A549 (cell line): ENCODE measurements at regions not wholly inside any gene's neighbourhood (a gene's known extent, or its start where the extent isn't known, plus 50 kb on each side); places are given as distances from the start of the nearest gene placed in this dataset.

Experiments used
- ATAC-seq, 2 experiments: fragments of 200-7000 bp in 1 of 2; fragments of >200 bp in 1 of 2; cut with Nextera tagmentation in 1 of 2; cut with Tn5 transposase in 1 of 2; 3 replicates each; pipeline versions ENCODE4 v1.8.0 to v1.9.1; 2018 to 2020; ENCODE audit warnings: mild to moderate bottlenecking in 1 of 2, moderate library complexity in 1 of 2
- CTCF ChIA-PET: fragments of 300-600 bp; sonication (Branson Sonifier 250); formaldehyde crosslinking; extraction: SDS; loops from one replicate; lab custom pipeline; 2021; ENCODE audit warnings: antibody characterized with exemption, inconsistent platforms; lab: Yijun Ruan, JAX
- POLR2A ChIA-PET: fragments of 350-600 bp; formaldehyde crosslinking; extraction: SDS; loops from one replicate; lab custom pipeline; 2021; ENCODE audit warnings: antibody characterized with exemption, inconsistent platforms; lab: Yijun Ruan, JAX
- DNase-seq, 2 experiments: peaks; one replicate each; pipeline versions ENCODE4 v3.0.0 to v3.0.0-alpha.2; 2011 to 2016; ENCODE audit warnings: low read depth in 1 of 2, low spot score in 1 of 2
- FAIRE-seq: peaks from 2 replicates; lab custom pipeline; 2011; peaks lifted over from hg19 to GRCh38; lab: Jason Lieb, UNC
- H3K27ac ChIP-seq, 2 experiments: fragments of >200 bp; sonication (Bioruptor Twin); formaldehyde crosslinking; 3 replicates each; pipeline ENCODE4 v1.5.1; 2016 to 2017
- H3K4me1 ChIP-seq: fragments of >200 bp; sonication (Bioruptor Twin); formaldehyde crosslinking; 3 replicates; pipeline ENCODE4 v1.6.1; 2016
- H3K4me2 ChIP-seq: fragments of >200 bp; sonication (Bioruptor Twin); formaldehyde crosslinking; 3 replicates; pipeline ENCODE4 v1.6.1; 2016
- H3K4me3 ChIP-seq: fragments of >200 bp; sonication (Bioruptor Twin); formaldehyde crosslinking; 3 replicates; pipeline ENCODE4 v1.5.1; 2016
- H3K9me3 ChIP-seq: fragments of >200 bp; sonication (Bioruptor Twin); formaldehyde crosslinking; 3 replicates; pipeline ENCODE4 v1.6.1; 2016
- ATOH8 ChIP-seq: fragments of 250-450 bp; sonication (Bioruptor Pico); IDR thresholded peaks from 2 replicates; pipeline ENCODE4 v1.5.0; 2020; ENCODE audit warnings: low read depth, mild to moderate bottlenecking, moderate library complexity
- CEBPB ChIP-seq, 2 experiments: fragments of >200 bp in 1 of 2; sonication (Bioruptor Twin) in 1 of 2; formaldehyde crosslinking in 1 of 2; IDR thresholded peaks; 2 replicates each; pipeline ENCODE4 v1.6.1; 2012 to 2016
- EHMT2 ChIP-seq: fragments of 200-600 bp; sonication (generic); IDR thresholded peaks from 2 replicates; pipeline ENCODE4 v1.6.1; 2016; ENCODE audit warnings: antibody characterized with exemption, low read depth, mild to moderate bottlenecking, moderate library complexity
- ESRRA ChIP-seq: fragments of 150-350 bp; IDR thresholded peaks from 2 replicates; pipeline ENCODE4 v1.6.1; 2014; ENCODE audit warnings: mild to moderate bottlenecking, low read length, borderline replicate concordance
- JUNB ChIP-seq: fragments of >200 bp; sonication (Bioruptor Twin); formaldehyde crosslinking; IDR thresholded peaks from 2 replicates; pipeline ENCODE4 v1.6.1; 2016
- KDM1A ChIP-seq: fragments of 200-600 bp; sonication (generic); IDR thresholded peaks from 2 replicates; pipeline ENCODE4 v1.6.1; 2016; ENCODE audit warnings: low read depth, mild to moderate bottlenecking
- MAZ ChIP-seq: fragments of 150-350 bp; IDR thresholded peaks from 2 replicates; pipeline ENCODE4 v1.6.1; 2014; ENCODE audit warnings: antibody characterized with exemption, low read depth, low read length, borderline replicate concordance
- NFE2L2 ChIP-seq: fragments of 150-350 bp; conservative IDR thresholded peaks from 2 replicates; pipeline ENCODE4 v1.6.1; 2014; ENCODE audit warnings: low read length
- NPAS2 ChIP-seq: fragments of 250-450 bp; sonication (Bioruptor Pico); IDR thresholded peaks from 2 replicates; pipeline ENCODE4 v1.8.0; 2022; ENCODE audit warnings: mild to moderate bottlenecking, moderate library complexity, borderline replicate concordance
- POLR2AphosphoS2 ChIP-seq: conservative IDR thresholded peaks from 2 replicates; pipeline ENCODE4 v1.6.1; 2012; ENCODE audit warnings: low read length, improper control_type of control experiment, inconsistent platforms
- RAD21 ChIP-seq, 2 experiments: fragments of >200 bp in 1 of 2; sonication (Bioruptor Twin) in 1 of 2; formaldehyde crosslinking in 1 of 2; IDR thresholded peaks in 1 of 2; conservative IDR thresholded peaks in 1 of 2; 2 replicates in 1 of 2; 3 replicates in 1 of 2; pipeline ENCODE4 v1.6.1; 2012 to 2018; ENCODE audit warnings: inconsistent platforms in 1 of 2
- RCOR1 ChIP-seq: fragments of 150-350 bp; IDR thresholded peaks from 2 replicates; pipeline ENCODE4 v1.6.1; 2014; ENCODE audit warnings: antibody characterized with exemption, low read length, low read depth
- ZC3H11A ChIP-seq: fragments of 450-650 bp; IDR thresholded peaks from 2 replicates; pipeline ENCODE4 v1.6.1; 2014; ENCODE audit warnings: antibody characterized with exemption, mild to moderate bottlenecking
- WGBS: methylation state at CpG from one replicate; pipeline ENCODE4 v1.1.6; 2017; ENCODE audit errors: missing lambda C conversion rate; 5-methylcytosine and 5-hydroxymethylcytosine counted together
- TF ChIP-seq, protein P1 (sequence below): fragments of 200-600 bp; sonication (generic); IDR thresholded peaks from 2 replicates; pipeline ENCODE4 v1.6.1; 2016; ENCODE audit warnings: antibody characterized with exemption, mild to moderate bottlenecking, moderate library complexity
- TF ChIP-seq, protein P2 (sequence below): fragments of >200 bp; sonication (Bioruptor Twin); formaldehyde crosslinking; IDR thresholded peaks from 2 replicates; pipeline ENCODE4 v1.6.1; 2016
- TF ChIP-seq, protein P3 (sequence below): IDR thresholded peaks from 2 replicates; pipeline ENCODE4 v1.6.1; 2012

- TF ChIP-seq, protein P1, sequence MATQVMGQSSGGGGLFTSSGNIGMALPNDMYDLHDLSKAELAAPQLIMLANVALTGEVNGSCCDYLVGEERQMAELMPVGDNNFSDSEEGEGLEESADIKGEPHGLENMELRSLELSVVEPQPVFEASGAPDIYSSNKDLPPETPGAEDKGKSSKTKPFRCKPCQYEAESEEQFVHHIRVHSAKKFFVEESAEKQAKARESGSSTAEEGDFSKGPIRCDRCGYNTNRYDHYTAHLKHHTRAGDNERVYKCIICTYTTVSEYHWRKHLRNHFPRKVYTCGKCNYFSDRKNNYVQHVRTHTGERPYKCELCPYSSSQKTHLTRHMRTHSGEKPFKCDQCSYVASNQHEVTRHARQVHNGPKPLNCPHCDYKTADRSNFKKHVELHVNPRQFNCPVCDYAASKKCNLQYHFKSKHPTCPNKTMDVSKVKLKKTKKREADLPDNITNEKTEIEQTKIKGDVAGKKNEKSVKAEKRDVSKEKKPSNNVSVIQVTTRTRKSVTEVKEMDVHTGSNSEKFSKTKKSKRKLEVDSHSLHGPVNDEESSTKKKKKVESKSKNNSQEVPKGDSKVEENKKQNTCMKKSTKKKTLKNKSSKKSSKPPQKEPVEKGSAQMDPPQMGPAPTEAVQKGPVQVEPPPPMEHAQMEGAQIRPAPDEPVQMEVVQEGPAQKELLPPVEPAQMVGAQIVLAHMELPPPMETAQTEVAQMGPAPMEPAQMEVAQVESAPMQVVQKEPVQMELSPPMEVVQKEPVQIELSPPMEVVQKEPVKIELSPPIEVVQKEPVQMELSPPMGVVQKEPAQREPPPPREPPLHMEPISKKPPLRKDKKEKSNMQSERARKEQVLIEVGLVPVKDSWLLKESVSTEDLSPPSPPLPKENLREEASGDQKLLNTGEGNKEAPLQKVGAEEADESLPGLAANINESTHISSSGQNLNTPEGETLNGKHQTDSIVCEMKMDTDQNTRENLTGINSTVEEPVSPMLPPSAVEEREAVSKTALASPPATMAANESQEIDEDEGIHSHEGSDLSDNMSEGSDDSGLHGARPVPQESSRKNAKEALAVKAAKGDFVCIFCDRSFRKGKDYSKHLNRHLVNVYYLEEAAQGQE = no peak
- no peak for TF ChIP-seq NPAS2 (CRISPR knock-in tag)
- no peak for TF ChIP-seq ESRRA
- TF ChIP-seq, all 56 proteins: peak for 0
These were observed 68.0 kb downstream of the BOLA3 start (continued) for GRCh38 chr2:74079522-74080341.

DNA sequence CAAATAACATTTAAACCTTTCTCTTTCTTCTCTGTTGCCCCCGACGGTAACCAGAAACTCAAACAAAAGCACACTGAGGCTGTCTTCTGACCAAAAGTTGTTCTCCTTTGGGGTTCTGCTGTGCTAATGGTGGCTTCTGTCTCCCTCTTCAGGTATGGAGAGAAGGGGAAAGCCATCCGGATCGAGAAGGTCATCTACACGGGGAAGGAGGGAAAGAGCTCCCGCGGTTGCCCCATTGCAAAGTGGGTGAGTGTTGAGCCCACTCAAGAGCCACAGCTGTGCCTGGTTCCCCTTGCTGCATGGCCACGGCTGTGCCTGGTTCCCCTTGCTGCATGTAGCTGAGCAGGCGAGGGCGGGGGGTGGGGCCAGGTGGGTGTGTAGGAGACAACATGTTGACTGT, 67.4 kb downstream of the BOLA3 start:
- DNase-seq (no peak), ATAC-seq (peak in 1 of 2 experiments; percentile 16; a peak in 2 of 6 replicates), FAIRE-seq (no peak)
- TF ChIP-seq ATOH8 (CRISPR knock-in tag) = no peak
- no peak for TF ChIP-seq KDM1A
- no peak for TF ChIP-seq JUNB
- TF ChIP-seq EHMT2 = no peak
- peak; percentile 17 to 32; a peak in 1 of 5 replicates for TF ChIP-seq RAD21 (conservative IDR thresholded peaks at IDR 0.05 in 1 of 2, IDR thresholded peaks at IDR 0.05 in 1 of 2)
- no peak for TF ChIP-seq CEBPB (IDR thresholded peaks at IDR 0.05)
- TF ChIP-seq, protein P2, sequence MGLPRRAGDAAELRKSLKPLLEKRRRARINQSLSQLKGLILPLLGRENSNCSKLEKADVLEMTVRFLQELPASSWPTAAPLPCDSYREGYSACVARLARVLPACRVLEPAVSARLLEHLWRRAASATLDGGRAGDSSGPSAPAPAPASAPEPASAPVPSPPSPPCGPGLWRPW = no peak
- no peaks in the 10 kb centered on the region for H3K9me3 ChIP-seq
- H3K27ac ChIP-seq = no peak overlapping the region
- ChIA-PET POLR2A (no interaction called here), CTCF (interaction anchor here (1.4 to 1.5 kb wide), 2 partner anchors 14 to 40 kb away, joined by 4 read pairs; no protein-coding TSS in a partner anchor)
- H3K4me2 ChIP-seq = no peak overlapping the region
- H3K4me1 ChIP-seq = no peaks in the 10 kb centered on the region
- WGBS = 91% methylated on average over 8 of the region's 10 CpGs
- no peak overlapping the region for H3K4me3 ChIP-seq

DNA sequence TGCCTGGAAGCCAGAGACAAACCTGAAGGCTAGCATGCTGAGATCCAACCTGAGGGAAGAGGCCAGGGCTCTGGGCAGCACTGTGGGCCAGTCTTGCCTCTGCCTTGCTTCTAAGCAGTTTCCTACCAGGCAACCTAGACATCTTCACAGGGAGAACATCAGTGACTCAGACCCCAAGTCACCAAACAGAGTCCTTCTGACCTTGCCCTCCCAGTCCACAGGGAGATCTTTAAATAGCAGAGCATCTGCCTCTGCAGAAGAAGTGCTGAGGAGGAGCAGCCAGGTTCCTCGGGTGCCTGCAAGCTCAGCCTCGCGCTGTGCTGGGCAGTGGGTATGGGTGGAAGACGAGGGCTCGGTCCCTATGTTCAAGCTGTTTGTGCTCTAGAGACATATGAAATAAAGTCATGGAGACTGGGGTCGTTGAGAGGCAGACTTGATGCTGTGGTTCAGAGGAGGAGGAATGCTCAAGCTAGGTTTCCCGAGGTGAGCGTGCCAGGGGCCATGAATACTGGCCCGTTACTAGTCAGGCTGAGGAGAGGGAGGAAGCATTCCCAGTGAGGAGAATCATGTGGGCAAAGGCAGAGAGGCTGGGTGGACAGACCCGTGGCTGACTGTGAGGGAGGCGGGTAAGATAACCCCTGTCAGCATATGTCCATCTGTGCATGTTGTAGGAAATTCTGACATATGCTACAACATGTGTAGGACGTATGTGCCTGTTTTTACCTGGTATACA, 66.5 kb downstream of the BOLA3 start:
- FAIRE-seq (no peak), ATAC-seq (peak in 1 of 2 experiments; percentile 30; a peak in 2 of 6 replicates), DNase-seq (no peak)
- no peak overlapping the region for H3K4me3 ChIP-seq
- no peak overlapping the region for H3K4me2 ChIP-seq
- CTCF ChIA-PET = interaction anchor here (1.1 to 1.5 kb wide), 3 partner anchors 9 to 39 kb away, joined by 4 read pairs; no protein-coding TSS in a partner anchor
- no peak for TF ChIP-seq RCOR1
- TF ChIP-seq POLR2AphosphoS2 = no peak
- TF ChIP-seq CEBPB (IDR thresholded peaks at IDR 0.05) = no peak
- TF ChIP-seq ZC3H11A = no peak
- no peak for TF ChIP-seq KDM1A
- no peak for TF ChIP-seq NFE2L2
- no peak for TF ChIP-seq MAZ
- TF ChIP-seq ESRRA = no peak
- TF ChIP-seq, protein P3, sequence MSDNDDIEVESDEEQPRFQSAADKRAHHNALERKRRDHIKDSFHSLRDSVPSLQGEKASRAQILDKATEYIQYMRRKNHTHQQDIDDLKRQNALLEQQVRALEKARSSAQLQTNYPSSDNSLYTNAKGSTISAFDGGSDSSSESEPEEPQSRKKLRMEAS = no peak
- no peak overlapping the region for H3K27ac ChIP-seq
- H3K4me1 ChIP-seq = no peaks in the 10 kb centered on the region
- 88% methylated on average over 11 of the region's 12 CpGs for WGBS
- POLR2A ChIA-PET = no interaction called here
- H3K9me3 ChIP-seq = no peaks in the 10 kb centered on the region
